WTC11 (cell line): ENCODE measurements at regions not wholly inside any gene's neighbourhood (a gene's known extent, or its start where the extent isn't known, plus 50 kb on each side); places are given as distances from the start of the nearest gene placed in this dataset.

ENCODE experiments used
- ATAC-seq: fragments of 200-7000 bp; cut with Tn5 transposase; 2 replicates; pipeline ENCODE4 v1.10.0; 2021; ENCODE audit warnings: mild to moderate bottlenecking, moderate library complexity
- CTCF ChIA-PET: fragments of 300-600 bp; sonication (Branson Sonifier 250); formaldehyde crosslinking; loops from one replicate; lab custom pipeline; 2021; ENCODE audit warnings: antibody characterized with exemption; lab: Charles Lee
- POLR2A ChIA-PET: fragments of 350-600 bp; sonication (Branson Sonifier 250); formaldehyde crosslinking; loops from one replicate; lab custom pipeline; 2021; ENCODE audit warnings: antibody characterized with exemption; lab: Charles Lee
- DNase-seq: peaks from one replicate; pipeline ENCODE4 v3.0.0; 2021; ENCODE audit warnings: low spot score
- H3K27ac Mint-ChIP-seq: 2 replicates; pipeline ENCODE4 v1.8.0; 2021; ENCODE audit warnings: mixed read lengths
- H3K27me3 Mint-ChIP-seq: 2 replicates; pipeline ENCODE4 v1.8.0; 2021; ENCODE audit warnings: low read depth, mild to moderate bottlenecking, moderate library complexity, mixed read lengths
- H3K36me3 Mint-ChIP-seq: 2 replicates; pipeline ENCODE4 v1.8.0; 2021; ENCODE audit warnings: mixed read lengths
- H3K4me1 Mint-ChIP-seq: 2 replicates; pipeline ENCODE4 v1.8.0; 2022; ENCODE audit warnings: mixed read lengths
- H3K4me3 Mint-ChIP-seq: 2 replicates; pipeline ENCODE4 v1.8.0; 2021; ENCODE audit warnings: mild to moderate bottlenecking, moderate library complexity, mixed read lengths
- H3K9me3 Mint-ChIP-seq: 2 replicates; pipeline ENCODE4 v1.8.0; 2021; ENCODE audit warnings: mixed read lengths
- AFF4 ChIP-seq: sonication (generic); formaldehyde crosslinking; IDR thresholded peaks from 2 replicates; pipeline ENCODE4 v1.8.1; 2023; ENCODE audit warnings: mild to moderate bottlenecking, missing genetic modification reagents, borderline replicate concordance
- AR ChIP-seq: fragments of 250-450 bp; sonication (Bioruptor Pico); IDR thresholded peaks from 2 replicates; pipeline ENCODE4 v1.9.0; 2021; ENCODE audit warnings: mild to moderate bottlenecking
- ARID4B ChIP-seq: sonication (generic); formaldehyde crosslinking; IDR thresholded peaks from 2 replicates; pipeline ENCODE4 v1.8.0; 2023; ENCODE audit warnings: missing genetic modification reagents, mild to moderate bottlenecking, borderline replicate concordance
- CREB1 ChIP-seq: sonication (generic); formaldehyde crosslinking; IDR thresholded peaks from 2 replicates; pipeline ENCODE4 v1.8.0; 2023; ENCODE audit warnings: mild to moderate bottlenecking, missing genetic modification reagents
- CTCF ChIP-seq: fragments of 200-600 bp; IDR thresholded peaks from 2 replicates; pipeline ENCODE4 v1.8.0; 2022; ENCODE audit warnings: antibody characterized with exemption
- GABPB1 ChIP-seq: sonication (generic); formaldehyde crosslinking; IDR thresholded peaks from 2 replicates; pipeline ENCODE4 v1.8.1; 2023; ENCODE audit warnings: mild to moderate bottlenecking, missing genetic modification reagents
- IRF2 ChIP-seq: sonication (generic); formaldehyde crosslinking; IDR thresholded peaks from 2 replicates; pipeline ENCODE4 v1.8.0; 2022; ENCODE audit warnings: low read depth, missing genetic modification reagents, borderline replicate concordance
- JAZF1 ChIP-seq: fragments of 250-450 bp; sonication (Bioruptor Pico); IDR thresholded peaks from 2 replicates; pipeline ENCODE4 v1.9.0; 2021; ENCODE audit warnings: moderate library complexity, mild to moderate bottlenecking, inconsistent platforms
- NR1H2 ChIP-seq: sonication (generic); formaldehyde crosslinking; IDR thresholded peaks from 2 replicates; pipeline ENCODE4 v1.9.0; 2021; ENCODE audit warnings: mild to moderate bottlenecking, moderate library complexity, missing genetic modification reagents
- NR2C2 ChIP-seq: sonication (generic); formaldehyde crosslinking; IDR thresholded peaks from 2 replicates; pipeline ENCODE4 v1.8.0; 2022; ENCODE audit warnings: mild to moderate bottlenecking, missing genetic modification reagents
- NR3C1 ChIP-seq: sonication (generic); formaldehyde crosslinking; conservative IDR thresholded peaks from 2 replicates; pipeline ENCODE4 v1.8.1; 2023; ENCODE audit warnings: low read depth, mild to moderate bottlenecking, missing genetic modification reagents
- PRRX2 ChIP-seq: fragments of 250-450 bp; sonication (Bioruptor Pico); IDR thresholded peaks from 2 replicates; pipeline ENCODE4 v1.8.0; 2021; ENCODE audit warnings: mild to moderate bottlenecking
- USF1 ChIP-seq: sonication (generic); formaldehyde crosslinking; IDR thresholded peaks from 2 replicates; pipeline ENCODE4 v1.8.0; 2022; ENCODE audit warnings: mild to moderate bottlenecking, missing genetic modification reagents
- ZNF121 ChIP-seq: sonication (generic); formaldehyde crosslinking; IDR thresholded peaks from 2 replicates; pipeline ENCODE4 v1.8.0; 2023; ENCODE audit warnings: missing genetic modification reagents
- ZNF532 ChIP-seq: fragments of 250-450 bp; sonication (Bioruptor Pico); IDR thresholded peaks from 2 replicates; pipeline ENCODE4 v1.9.0; 2021; ENCODE audit warnings: mild to moderate bottlenecking, borderline replicate concordance
- ZNF671 ChIP-seq: fragments of 250-450 bp; sonication (Bioruptor Pico); IDR thresholded peaks from 2 replicates; pipeline ENCODE4 v1.8.0; 2021; ENCODE audit warnings: mild to moderate bottlenecking

GRCh38 chr5:84779186-84779585 lies 394.5 kb upstream of the EDIL3 start:
- Mint-ChIP-seq H3K27ac (no peak overlapping the region), H3K27me3 (no peaks in the 10 kb centered on the region), H3K4me1 (no peaks in the 10 kb centered on the region), H3K36me3 (no peaks in the 10 kb centered on the region), H3K4me3 (no peak overlapping the region)
- DNase-seq: no peak
- no peak for ATAC-seq
- TF ChIP-seq JAZF1 (CRISPR knock-in tag) (no peak), NR3C1 (CRISPR knock-in tag) (no peak), NR2C2 (CRISPR knock-in tag) (no peak), PRRX2 (no peak), ZNF532 (CRISPR knock-in tag) (no peak), NR1H2 (no peak), ZNF121 (CRISPR knock-in tag) (no peak), ZNF671 (CRISPR knock-in tag) (no peak), GABPB1 (no peak), AFF4 (CRISPR knock-in tag) (no peak), CTCF (no peak), CREB1 (CRISPR knock-in tag) (no peak), ARID4B (CRISPR knock-in tag) (no peak), AR (no peak), IRF2 (CRISPR knock-in tag) (no peak), USF1 (CRISPR knock-in tag) (no peak)
- TF ChIP-seq, all 79 proteins: peak for 0
- CTCF ChIA-PET: interaction anchor here (1.0 kb wide), 1 partner anchor 852 kb away, joined by 3 read pairs; no protein-coding TSS in a partner anchor
- no peaks in the 10 kb centered on the region for H3K9me3 Mint-ChIP-seq
- POLR2A ChIA-PET: interaction anchor here (0.6 kb wide), 1 partner anchor 475 kb away, joined by 4 read pairs; no protein-coding TSS in a partner anchor
